GM18873 (cell line): ENCODE measurements at regions not wholly inside any gene's neighbourhood (a gene's known extent, or its start where the extent isn't known, plus 50 kb on each side); places are given as distances from the start of the nearest gene placed in this dataset.

Experiments used
- ATAC-seq: cut with Tn5 transposase; IDR thresholded peaks from one replicate; pipeline ENCODE4 v1.9.1; 2021; ENCODE audit warnings: mild to moderate bottlenecking, moderate library complexity, moderate number of reproducible peaks; ENCODE audit not compliant: unreplicated experiment, low FRiP score

- no peak for ATAC-seq
Observed at GRCh38 chr2:7967707-7968405, 714.0 kb upstream of the ID2 start.

DNA sequence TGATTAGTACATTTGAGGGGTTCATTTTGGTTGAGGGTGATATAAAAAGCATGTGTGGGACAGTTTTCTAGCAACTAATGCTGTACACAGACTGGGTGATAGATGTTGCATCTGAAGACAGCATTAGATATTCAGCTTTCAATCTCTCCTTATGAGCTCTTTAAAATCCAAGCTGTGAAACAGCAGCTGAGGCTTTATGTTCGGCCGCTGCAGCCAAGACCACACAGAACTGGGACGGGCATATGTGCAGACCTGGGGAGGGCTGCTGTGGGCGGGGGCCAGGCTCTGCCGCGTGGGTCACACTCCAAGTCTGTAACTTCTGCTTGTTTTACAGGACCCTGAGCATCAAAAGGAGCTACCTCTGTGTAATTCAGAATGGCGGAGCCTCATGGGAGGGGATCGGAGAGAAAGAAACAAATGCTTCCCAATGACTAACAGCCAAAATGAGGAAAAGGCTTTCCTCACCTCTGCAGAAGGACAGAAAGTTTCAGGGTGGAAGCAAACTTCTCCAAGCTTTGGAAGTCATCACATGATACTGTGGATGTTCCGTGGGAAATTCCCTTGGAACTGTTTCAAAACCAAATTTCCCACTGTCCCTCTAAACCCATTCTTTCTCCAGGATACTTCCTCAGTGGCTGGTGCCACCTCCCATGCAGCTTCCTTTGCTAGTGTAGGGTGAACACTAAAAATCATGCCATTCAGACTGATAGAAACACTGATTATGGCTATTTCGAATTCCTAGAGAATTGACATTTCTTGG lies 711.9 kb upstream of the ID2 start:
- no peak for ATAC-seq

DNA sequence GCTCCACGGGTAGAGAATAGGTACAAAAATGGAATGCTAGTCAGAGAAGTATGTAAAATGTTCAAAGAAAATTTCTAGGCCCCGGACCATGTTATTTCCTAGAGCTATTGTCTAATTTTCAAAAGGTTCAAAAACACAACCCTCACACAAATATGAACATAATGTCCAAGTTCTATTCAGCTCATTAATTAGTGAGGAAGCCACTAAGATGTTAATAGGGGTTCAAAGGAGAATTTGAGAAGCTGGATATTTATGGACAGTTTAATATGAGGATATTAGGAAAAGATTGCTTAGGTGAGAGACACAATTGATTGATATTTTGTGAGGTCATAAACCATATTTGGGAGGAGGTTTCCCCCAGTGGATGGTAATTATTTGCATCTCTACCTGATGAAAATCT lies 710.6 kb upstream of the ID2 start:
- no peak for ATAC-seq

DNA sequence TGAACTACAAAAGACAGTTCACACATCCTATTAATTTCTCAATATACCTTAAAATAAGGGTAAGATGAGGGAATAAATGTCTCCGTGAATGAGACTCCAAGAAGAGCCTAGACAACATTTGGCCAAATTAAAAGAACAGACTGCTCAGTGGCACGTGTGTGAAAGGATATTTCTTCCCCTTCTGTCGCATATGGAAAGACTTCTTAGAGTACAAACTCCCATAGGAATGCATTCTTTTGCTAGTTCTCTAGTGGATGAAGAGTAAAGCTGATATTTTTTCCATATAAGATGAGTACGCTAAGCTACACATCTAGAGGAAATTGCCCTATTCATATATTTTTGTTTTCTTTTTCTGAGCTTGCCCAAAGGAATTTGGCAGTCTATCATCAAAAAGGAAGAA lies 710.0 kb upstream of the ID2 start:
- no peak for ATAC-seq

- no peak for ATAC-seq
Observed at GRCh38 chr2:7972670-7973069, 709.2 kb upstream of the ID2 start.

- no peak for ATAC-seq
Observed at GRCh38 chr2:7973801-7974480, 707.9 kb upstream of the ID2 start.

- ATAC-seq, result no peak
Observed at GRCh38 chr2:7974936-7975335, 706.9 kb upstream of the ID2 start.

DNA sequence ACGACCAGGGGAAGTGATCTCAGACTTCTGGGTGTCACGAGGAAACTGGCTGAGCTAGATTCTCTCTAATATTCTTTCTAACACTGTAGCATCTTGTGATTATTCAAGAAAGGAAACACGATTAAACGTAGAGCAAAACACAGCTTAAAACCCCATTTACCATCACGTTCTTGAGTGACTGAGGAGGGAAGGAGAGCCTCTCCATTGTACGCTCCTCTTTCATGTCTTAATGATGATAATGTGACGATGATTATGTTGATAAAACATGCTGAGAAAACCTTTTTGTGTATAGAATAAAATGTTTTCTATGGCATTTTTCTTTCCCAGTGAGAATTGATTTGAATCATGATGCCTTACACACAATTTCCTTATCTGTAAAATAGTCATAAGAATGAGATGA lies 705.6 kb upstream of the ID2 start:
- ATAC-seq, result no peak

GRCh38 chr2:7977981-7978380 lies 703.9 kb upstream of the ID2 start:
- no peak for ATAC-seq

DNA sequence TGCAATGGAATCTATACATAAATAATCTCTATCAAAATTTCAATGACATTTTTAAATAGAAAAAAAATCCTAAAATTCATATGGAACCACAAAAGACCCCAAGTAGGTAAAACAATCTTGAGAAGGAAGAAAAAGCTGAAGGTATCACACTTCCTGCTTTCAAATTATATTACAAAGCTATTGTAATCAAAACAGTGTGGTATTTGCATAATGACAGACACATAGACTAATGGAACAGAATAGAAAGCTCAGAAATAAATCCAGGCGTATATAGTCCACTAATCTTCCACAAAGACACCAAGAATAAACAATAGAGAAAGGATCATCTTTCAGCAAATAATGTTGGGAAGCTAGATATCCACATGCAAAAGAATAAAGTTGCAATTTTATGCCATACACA lies 699.8 kb upstream of the ID2 start:
- no peak for ATAC-seq

GRCh38 chr2:7983451-7983850 lies 698.4 kb upstream of the ID2 start:
- ATAC-seq, result no peak

GRCh38 chr2:7983912-7984311 lies 697.9 kb upstream of the ID2 start:
- no peak for ATAC-seq

DNA sequence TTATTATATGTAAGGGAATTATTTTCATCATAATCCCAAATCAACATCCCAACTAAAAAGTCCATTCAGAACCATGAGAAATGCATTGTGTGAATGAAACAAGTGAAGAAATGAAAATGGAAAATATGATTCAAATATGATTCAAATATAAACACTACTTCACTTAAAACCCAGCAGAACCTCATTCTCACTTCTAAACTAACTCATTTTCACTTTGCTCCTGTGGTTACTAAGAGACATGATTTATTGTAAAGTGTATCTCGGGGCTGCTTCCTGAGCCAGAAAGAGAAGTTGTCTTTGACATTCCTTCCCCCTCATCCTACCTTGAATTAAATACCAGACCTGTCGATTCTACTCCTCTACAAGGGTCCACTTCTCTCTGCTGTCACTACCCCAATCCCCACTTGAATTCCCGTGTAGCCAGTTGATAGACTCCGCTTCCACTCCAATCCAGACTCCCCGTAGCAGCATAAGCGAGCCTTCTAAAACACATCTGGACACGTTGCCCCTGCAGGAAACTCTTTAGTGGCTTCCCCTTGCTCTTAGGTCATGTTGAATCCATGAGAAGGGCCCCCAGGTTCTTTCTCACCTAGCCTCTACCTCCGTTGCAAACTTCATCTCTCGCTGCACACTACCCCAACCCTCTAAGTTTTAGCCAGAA lies 697.0 kb upstream of the ID2 start:
- no peak for ATAC-seq

GRCh38 chr2:7986431-7986830 lies 695.4 kb upstream of the ID2 start:
- no peak for ATAC-seq

GRCh38 chr2:7987992-7988391 lies 693.9 kb upstream of the ID2 start:
- no peak for ATAC-seq

DNA sequence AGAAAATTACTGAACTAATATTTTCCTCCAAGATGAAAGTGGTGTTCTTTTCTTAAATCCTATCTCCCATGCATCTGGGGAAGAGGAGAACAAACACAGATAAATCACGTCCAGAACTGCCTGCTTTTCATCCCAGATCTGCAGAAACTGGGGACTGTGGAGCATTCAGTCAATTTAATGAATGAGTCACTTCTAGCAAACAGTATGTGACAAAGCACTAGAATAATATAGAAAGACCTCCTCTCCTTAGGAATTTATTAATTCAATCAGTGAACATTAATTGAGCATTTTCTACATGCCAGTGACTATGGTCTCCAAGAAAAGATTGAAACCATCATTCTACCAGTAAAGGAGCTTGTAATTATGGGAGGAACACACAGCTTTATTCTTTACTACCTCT lies 693.4 kb upstream of the ID2 start:
- no peak for ATAC-seq

DNA sequence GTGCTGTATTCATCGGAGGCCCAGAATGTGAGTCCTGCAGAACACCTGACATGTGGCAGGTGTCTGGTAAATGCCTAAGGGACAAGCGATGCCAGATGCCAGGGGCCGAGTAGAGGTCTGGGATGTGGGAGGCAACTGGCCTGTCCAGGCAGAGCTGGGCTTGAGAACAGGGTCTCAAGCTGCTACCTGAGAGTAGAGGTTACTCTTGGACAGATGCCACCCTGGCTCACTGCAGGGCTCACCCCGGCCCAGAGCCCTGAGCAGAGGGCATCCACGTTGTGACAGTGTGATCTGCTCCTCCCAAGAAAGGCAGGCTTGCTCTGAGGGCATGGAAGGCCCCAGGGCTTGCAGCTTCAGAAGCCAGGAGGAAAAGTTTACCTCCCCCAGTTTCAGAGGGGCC lies 692.0 kb upstream of the ID2 start:
- ATAC-seq, result no peak

- ATAC-seq, result no peak
Observed at GRCh38 chr2:7992612-7993602, 688.9 kb upstream of the ID2 start.

DNA sequence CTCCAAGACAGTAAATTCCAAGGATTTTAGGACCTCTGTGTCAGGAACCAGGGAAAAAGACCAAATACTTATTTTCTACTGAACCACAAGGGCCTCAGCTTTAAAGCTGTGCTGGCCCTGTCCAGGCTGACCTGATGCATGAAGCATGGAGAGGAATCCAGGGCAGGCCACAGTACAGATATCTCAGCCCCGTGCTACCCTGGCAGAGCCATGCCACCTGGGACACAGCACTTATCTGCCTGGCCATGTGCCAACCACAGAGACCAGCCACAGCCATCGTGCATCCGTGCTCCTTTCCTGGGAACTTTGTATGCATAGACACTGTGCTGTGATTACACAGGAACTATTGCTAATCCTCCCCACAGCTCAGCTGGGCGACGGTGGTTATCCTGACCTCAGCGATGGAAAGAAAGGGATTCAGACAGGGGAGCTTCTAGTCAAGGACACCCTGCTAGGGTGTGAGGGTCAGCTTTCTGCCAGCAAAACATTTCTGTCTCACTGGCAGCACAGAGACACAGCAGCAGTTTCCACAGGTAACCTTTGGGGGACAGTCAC lies 687.4 kb upstream of the ID2 start:
- ATAC-seq, result no peak

DNA sequence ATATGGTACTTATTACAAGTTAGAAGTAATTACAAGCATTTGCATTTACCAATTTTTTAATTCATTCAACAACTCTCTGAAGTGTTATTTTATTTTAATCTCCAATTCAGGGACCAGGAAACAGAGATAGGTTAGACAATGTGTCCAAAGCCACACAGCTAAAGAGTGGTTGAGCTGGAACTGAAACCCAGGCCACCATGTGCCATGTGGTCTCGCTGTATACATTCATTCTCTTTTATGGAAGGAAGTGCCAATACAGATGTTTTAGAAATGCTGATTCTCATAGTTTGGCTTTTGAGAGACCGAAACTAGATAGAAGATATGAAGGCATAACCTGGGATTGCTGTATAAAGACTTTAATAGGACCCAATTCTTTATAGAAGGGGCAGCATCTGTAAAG lies 684.6 kb upstream of the ID2 start:
- ATAC-seq, result no peak
